Astrocyte (in vitro differentiated cells and primary cell): ENCODE measurements at regions not wholly inside any gene's neighbourhood (a gene's known extent, or its start where the extent isn't known, plus 50 kb on each side); places are given as distances from the start of the nearest gene placed in this dataset.

Experiments
- DNase-seq: peaks from one replicate; pipeline ENCODE4 v3.0.0-alpha.2; 2010; ENCODE audit warnings: low read depth
- FAIRE-seq: peaks from 2 replicates; lab custom pipeline; 2011; peaks lifted over from hg19 to GRCh38; lab: Jason Lieb, UNC
- H2AFZ ChIP-seq: 2 replicates; pipeline ENCODE4 v1.6.0; 2012; ENCODE audit warnings: low read depth, low read length, inconsistent platforms
- H3K27ac ChIP-seq: 2 replicates; pipeline ENCODE4 v1.5.1; 2011; ENCODE audit warnings: low read depth, low read length, inconsistent platforms
- H3K27me3 ChIP-seq: 2 replicates; pipeline ENCODE4 v1.6.0; 2011; ENCODE audit warnings: low read length, inconsistent platforms; ENCODE audit not compliant: insufficient read depth
- H3K36me3 ChIP-seq: 2 replicates; pipeline ENCODE4 v1.5.1; 2011; ENCODE audit warnings: low read length, inconsistent platforms; ENCODE audit not compliant: insufficient read depth
- H3K4me1 ChIP-seq: 2 replicates; pipeline ENCODE4 v1.5.1; 2011; ENCODE audit warnings: low read length, inconsistent platforms; ENCODE audit not compliant: insufficient read depth
- H3K4me2 ChIP-seq: 2 replicates; pipeline ENCODE4 v1.6.0; 2012; ENCODE audit warnings: low read length, inconsistent platforms
- H3K4me3 ChIP-seq: 2 replicates; pipeline ENCODE4 v1.5.1; 2011; ENCODE audit warnings: low read depth, mild to moderate bottlenecking, low read length, inconsistent platforms; ENCODE audit not compliant: insufficient read depth
- H3K79me2 ChIP-seq: 2 replicates; pipeline ENCODE4 v1.6.0; 2012; ENCODE audit warnings: mild to moderate bottlenecking, low read length, inconsistent platforms; ENCODE audit not compliant: insufficient read depth
- H3K9ac ChIP-seq: 2 replicates; pipeline ENCODE4 v1.6.0; 2012; ENCODE audit warnings: mild to moderate bottlenecking, low read length, inconsistent platforms
- H3K9me3 ChIP-seq: 2 replicates; pipeline ENCODE4 v1.5.1; 2012; ENCODE audit warnings: low read depth, mild to moderate bottlenecking, low read length, inconsistent platforms; ENCODE audit not compliant: insufficient read depth
- H4K20me1 ChIP-seq: 2 replicates; pipeline ENCODE4 v1.6.0; 2012; ENCODE audit warnings: low read length, inconsistent platforms; ENCODE audit not compliant: insufficient read depth
- H3K27ac Mint-ChIP-seq: one replicate; pipeline ENCODE4 v1.8.0; 2021; ENCODE audit warnings: mild to moderate bottlenecking, mixed read lengths; ENCODE audit not compliant: unreplicated experiment
- H3K27me3 Mint-ChIP-seq: one replicate; pipeline ENCODE4 v1.8.0; 2021; ENCODE audit warnings: low read depth, mixed read lengths; ENCODE audit not compliant: unreplicated experiment
- H3K36me3 Mint-ChIP-seq: one replicate; pipeline ENCODE4 v1.8.0; 2021; ENCODE audit warnings: low read depth, mixed read lengths; ENCODE audit not compliant: unreplicated experiment
- H3K4me1 Mint-ChIP-seq: one replicate; pipeline ENCODE4 v1.8.0; 2021; ENCODE audit warnings: low read depth, mixed read lengths; ENCODE audit not compliant: unreplicated experiment
- H3K4me3 Mint-ChIP-seq: one replicate; pipeline ENCODE4 v1.8.0; 2021; ENCODE audit warnings: mild to moderate bottlenecking, moderate library complexity, mixed read lengths; ENCODE audit not compliant: unreplicated experiment
- H3K9me3 Mint-ChIP-seq: one replicate; pipeline ENCODE4 v1.8.0; 2021; ENCODE audit warnings: mild to moderate bottlenecking, mixed read lengths; ENCODE audit not compliant: unreplicated experiment
- CTCF ChIP-seq: IDR thresholded peaks from 2 replicates; pipeline ENCODE4 v1.5.1; 2011; ENCODE audit warnings: low read depth, mild to moderate bottlenecking, inconsistent platforms, low read length, moderate library complexity; ENCODE audit not compliant: insufficient read depth
- EZH2 ChIP-seq: IDR thresholded peaks from 2 replicates; pipeline ENCODE4 v1.6.1; 2012; ENCODE audit warnings: mild to moderate bottlenecking, low read length, inconsistent platforms; ENCODE audit not compliant: insufficient read depth

GRCh38 chr14:44265246-44265645 is 241.8 kb downstream of the FSCB start:
- no peak overlapping the region for H3K4me3 Mint-ChIP-seq
- H3K9ac ChIP-seq, result no peak overlapping the region
- no peak overlapping the region for H3K27ac ChIP-seq
- H3K27ac Mint-ChIP-seq, result no peak overlapping the region
- H3K4me1 Mint-ChIP-seq, result no peaks in the 10 kb centered on the region
- H3K27me3 Mint-ChIP-seq, result no peaks in the 10 kb centered on the region
- FAIRE-seq (no peak), DNase-seq (no peak)
- no peak for TF ChIP-seq CTCF
- TF ChIP-seq EZH2, result no peak
- H3K4me1 ChIP-seq, result no peaks in the 10 kb centered on the region
- H3K9me3 Mint-ChIP-seq, result peaks cover 3% of the 10 kb centered on the region
- H3K9me3 ChIP-seq, result no peaks in the 10 kb centered on the region
- H3K27me3 ChIP-seq, result no peaks in the 10 kb centered on the region
- no peaks in the 10 kb centered on the region for H3K36me3 Mint-ChIP-seq
- no peaks in the 10 kb centered on the region for H4K20me1 ChIP-seq
- H3K79me2 ChIP-seq, result no peaks in the 10 kb centered on the region
- H3K4me2 ChIP-seq, result no peak overlapping the region
- no peaks in the 10 kb centered on the region for H3K36me3 ChIP-seq
- H2AFZ ChIP-seq, result no peak overlapping the region
- H3K4me3 ChIP-seq, result no peak overlapping the region

GRCh38 chr14:44215660-44216059 is 291.4 kb downstream of the FSCB start:
- Histone ChIP-seq H3K79me2 (no peaks in the 10 kb centered on the region), H3K9me3 (no peaks in the 10 kb centered on the region), H3K4me2 (no peak overlapping the region), H2AFZ (no peak overlapping the region), H3K27me3 (no peaks in the 10 kb centered on the region), H4K20me1 (no peaks in the 10 kb centered on the region), H3K4me1 (no peaks in the 10 kb centered on the region), H3K9ac (no peak overlapping the region), H3K4me3 (no peak overlapping the region), H3K36me3 (no peaks in the 10 kb centered on the region), H3K27ac (no peak overlapping the region)
- Mint-ChIP-seq H3K36me3 (no peaks in the 10 kb centered on the region), H3K4me1 (no peaks in the 10 kb centered on the region), H3K27me3 (no peaks in the 10 kb centered on the region), H3K9me3 (peaks cover 3% of the 10 kb centered on the region), H3K4me3 (no peak overlapping the region), H3K27ac (no peak overlapping the region)
- FAIRE-seq, result no peak
- no peak for DNase-seq
- TF ChIP-seq CTCF (no peak), EZH2 (no peak)

GRCh38 chr14:44211718-44212117 is 295.4 kb downstream of the FSCB start:
- no peaks in the 10 kb centered on the region for H3K36me3 ChIP-seq
- Mint-ChIP-seq H3K27me3 (no peaks in the 10 kb centered on the region), H3K27ac (no peak overlapping the region), H3K4me3 (no peak overlapping the region), H3K36me3 (no peaks in the 10 kb centered on the region), H3K9me3 (peaks cover 2% of the 10 kb centered on the region), H3K4me1 (no peaks in the 10 kb centered on the region)
- no peaks in the 10 kb centered on the region for H4K20me1 ChIP-seq
- H3K9me3 ChIP-seq, result no peaks in the 10 kb centered on the region
- H3K9ac ChIP-seq, result no peak overlapping the region
- FAIRE-seq, result no peak
- no peaks in the 10 kb centered on the region for H3K4me1 ChIP-seq
- H3K4me2 ChIP-seq, result no peak overlapping the region
- no peak for TF ChIP-seq CTCF
- no peak for TF ChIP-seq EZH2
- no peak overlapping the region for H3K27ac ChIP-seq
- H3K79me2 ChIP-seq, result no peaks in the 10 kb centered on the region
- no peak overlapping the region for H3K4me3 ChIP-seq
- H2AFZ ChIP-seq, result no peak overlapping the region
- DNase-seq, result no peak
- H3K27me3 ChIP-seq, result no peaks in the 10 kb centered on the region
